DLD1 (cell line): ENCODE measurements at regions not wholly inside any gene's neighbourhood (a gene's known extent, or its start where the extent isn't known, plus 50 kb on each side); places are given as distances from the start of the nearest gene placed in this dataset.

Source experiments
- in situ Hi-C: cut with HindIII; loops from 2 replicates; pipeline ENCODE4 v1.10.0; 2017; ENCODE audit warnings: low sequenced_read_pairs

DNA sequence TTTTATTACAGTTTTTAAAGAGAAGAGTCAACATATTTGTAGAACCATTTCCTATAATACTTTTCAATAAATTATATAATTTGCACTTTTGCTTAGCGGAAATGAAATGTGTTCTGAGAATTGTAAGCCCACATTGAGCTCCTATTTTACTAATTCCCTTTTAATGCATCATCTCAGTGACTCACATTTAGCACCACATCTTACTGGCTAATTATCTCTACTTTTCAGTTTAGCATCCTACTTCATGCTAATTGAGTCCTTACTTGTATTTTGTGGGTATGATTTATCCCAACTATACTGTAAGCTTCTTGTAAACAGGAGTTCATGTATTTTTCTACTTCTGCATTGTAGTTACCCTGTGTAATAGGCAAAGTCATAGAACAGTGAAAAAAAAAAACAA lies 67.5 kb downstream of the TMX1 start:
- in situ Hi-C loops = no loop called here

DNA sequence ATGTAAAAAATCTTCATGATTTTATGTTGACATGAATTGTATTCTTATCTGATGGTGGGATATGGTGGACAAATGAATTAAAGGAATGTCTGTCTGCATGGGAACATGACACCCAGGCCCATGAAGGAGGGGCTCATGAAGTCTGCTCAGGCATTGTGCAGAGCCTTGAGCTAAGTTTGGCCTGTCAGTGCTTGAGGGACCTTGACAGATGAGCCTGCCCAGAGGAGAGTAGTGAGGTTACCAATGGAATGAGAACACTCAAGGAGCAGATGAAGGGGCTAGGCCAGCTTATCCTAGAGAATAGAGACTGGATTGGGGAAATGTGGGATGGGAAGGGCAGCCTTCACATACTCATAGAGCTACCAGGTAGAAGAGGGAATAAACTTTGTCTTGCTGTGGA lies 68.8 kb downstream of the TMX1 start:
- in situ Hi-C loops = no loop called here

DNA sequence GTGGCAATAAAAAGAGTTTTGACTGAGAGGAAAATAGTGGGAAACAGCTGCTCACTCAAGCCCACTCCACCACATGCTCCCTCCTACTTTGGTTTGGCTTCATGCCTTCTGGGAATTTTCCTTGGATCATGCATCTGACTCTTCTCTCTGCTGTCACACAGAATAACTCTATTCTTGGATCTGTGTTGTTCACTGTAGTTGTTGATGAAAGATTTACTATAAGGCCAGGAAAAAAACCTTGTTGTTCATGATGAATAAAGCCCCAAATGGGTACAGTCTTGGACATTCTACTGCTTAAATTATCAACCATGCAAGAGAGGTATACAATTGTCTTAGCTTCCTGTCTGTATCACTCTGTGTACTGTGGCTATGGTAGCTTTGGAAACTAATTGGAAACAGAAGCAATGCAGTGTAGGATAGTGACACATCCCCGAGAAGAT lies 70.5 kb downstream of the TMX1 start:
- in situ Hi-C loops = no loop called here

DNA sequence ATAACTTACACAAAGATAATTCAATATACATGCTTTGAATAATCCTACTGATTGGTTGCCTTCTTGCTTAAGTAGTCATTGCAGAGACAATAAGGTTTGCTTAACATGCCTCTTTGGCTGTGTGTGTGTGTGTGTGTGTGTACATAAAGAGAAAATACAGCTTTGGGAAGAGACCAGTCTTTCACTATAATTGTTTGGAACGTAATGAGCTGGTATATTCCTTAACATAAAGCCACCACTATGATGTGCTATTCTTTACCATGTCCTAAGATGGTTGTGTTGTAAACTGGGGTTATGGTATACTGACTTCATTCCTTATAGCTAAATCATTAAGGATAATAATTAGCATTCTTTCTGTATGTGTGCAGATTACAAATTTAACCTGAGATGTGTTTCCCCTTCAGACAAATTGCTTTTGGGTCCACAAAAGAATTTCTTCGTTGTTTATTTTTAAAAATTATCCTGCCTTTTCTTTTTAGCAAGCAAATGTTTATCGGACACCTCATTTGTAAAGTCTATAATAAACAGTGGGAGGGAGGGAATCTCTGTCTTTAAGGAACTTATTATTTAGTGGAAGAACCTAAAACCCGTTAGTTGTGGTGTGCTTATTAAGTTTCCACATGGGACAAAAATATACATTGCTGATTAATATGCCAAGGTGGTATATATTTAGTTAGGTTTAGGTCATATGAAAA lies 74.4 kb downstream of the TMX1 start:
- in situ Hi-C loops = no loop called here

DNA sequence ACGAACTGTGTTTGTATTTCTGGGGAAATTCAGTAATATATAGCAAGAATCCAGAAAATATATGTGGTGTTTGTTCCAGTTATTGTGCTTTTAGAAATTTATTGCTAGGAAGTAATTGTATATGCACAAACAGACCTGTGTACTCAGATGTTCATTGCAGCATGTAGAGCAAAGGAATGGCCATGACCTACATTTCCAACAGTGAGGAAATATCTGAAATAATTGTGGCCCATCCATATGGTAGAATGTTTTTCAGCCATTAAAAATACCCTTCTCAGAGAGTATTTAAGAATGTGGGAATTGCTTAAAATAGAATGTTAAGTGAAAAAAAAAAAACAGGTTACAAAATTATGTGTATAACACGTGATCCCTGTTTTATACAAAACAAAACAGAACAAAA lies 77.3 kb downstream of the TMX1 start:
- in situ Hi-C loops = no loop called here

DNA sequence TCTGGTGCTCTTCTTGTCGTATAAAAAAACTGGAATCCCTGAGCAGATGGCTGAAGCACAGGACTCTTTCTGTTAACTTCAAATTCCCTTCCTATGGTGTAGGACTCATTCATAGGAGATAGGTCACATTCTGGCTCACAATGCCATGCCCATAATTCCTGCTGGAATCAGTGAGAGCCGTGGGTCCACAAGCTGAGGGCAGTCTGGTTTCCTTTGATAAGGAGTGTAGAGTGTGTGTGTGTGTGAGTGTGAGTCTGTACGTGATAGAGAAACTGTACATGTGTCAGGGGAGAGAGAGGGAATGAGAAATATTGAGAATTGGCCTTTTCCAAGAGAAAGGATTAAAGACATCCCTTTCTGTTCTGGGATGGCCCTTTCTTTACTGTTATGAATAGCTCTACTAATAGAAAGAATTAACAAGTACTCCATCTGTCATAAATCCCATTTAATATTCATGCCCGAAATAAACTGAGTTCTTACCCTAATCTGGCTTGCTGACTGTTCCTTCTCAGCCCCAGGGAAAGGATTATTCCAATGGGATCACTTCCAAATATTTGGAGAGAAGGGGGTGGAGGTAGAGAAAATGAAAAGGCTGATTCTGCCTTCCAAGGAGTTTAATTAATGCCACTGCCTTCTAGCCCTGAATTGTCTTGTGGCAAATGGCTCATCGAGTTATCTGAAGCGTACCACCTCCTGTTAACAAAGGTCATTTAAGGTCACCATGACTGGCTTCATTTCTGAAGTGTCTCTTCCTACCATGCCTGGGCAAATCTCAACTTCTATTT lies 79.0 kb downstream of the TMX1 start:
- in situ Hi-C loops = no loop called here

DNA sequence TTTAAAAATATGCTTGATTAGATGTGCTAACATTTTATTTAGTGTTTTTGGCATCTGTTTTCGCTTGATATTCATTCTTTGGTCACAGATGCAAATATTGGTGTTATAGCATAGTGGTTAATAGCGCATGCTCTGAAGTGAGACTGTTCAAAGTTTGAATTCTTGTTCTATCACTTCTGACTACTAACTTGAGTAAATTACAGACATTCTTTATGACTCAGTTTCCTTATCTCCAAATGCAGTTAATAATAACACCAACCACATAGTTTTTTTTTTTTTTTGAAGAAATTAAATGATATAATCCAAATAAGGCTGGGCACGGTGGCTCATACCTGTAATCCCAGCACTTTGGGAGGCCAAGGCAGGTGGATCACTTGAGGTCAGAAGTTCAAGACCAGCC lies 81.0 kb downstream of the TMX1 start:
- in situ Hi-C loops = no loop called here

DNA sequence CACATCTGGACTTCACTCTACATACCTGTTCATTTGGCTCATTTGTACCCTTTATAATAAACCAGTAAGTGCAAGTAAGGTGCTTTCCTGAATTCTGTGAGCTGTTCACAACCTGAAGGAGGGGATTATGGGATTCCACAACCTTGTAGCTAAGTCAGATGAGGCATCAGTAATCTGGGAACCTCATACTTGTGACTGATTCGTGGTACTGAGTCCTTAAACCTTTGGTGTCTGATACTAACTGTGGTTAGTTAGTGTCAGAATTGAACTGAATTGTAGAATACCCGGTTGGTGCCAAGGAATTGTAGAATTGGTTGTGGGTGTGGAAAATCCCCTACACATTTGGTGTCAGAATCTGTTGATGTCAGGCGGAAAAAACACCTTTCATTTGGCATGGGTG lies 83.4 kb downstream of the TMX1 start:
- in situ Hi-C loops = no loop called here

DNA sequence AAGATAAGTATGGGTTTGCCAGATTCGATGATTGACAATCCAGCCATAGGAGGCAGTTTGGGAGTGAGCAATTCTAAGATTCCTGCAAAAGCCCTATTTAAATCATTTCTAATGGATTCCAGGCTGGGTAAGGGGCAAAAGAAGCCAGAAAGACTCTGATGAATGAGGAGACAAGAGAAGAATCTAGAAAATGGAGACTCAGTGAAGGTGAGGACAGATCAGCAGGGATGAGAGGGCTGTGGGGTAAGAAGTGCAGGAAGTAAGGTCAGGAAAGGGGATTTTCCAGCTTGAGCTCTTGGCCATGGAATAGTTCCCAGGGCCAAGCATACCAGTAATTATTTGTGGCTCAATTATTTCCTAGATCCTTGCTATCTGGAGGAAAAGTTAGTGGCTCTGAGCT lies 87.3 kb downstream of the TMX1 start:
- in situ Hi-C loops = no loop called here

DNA sequence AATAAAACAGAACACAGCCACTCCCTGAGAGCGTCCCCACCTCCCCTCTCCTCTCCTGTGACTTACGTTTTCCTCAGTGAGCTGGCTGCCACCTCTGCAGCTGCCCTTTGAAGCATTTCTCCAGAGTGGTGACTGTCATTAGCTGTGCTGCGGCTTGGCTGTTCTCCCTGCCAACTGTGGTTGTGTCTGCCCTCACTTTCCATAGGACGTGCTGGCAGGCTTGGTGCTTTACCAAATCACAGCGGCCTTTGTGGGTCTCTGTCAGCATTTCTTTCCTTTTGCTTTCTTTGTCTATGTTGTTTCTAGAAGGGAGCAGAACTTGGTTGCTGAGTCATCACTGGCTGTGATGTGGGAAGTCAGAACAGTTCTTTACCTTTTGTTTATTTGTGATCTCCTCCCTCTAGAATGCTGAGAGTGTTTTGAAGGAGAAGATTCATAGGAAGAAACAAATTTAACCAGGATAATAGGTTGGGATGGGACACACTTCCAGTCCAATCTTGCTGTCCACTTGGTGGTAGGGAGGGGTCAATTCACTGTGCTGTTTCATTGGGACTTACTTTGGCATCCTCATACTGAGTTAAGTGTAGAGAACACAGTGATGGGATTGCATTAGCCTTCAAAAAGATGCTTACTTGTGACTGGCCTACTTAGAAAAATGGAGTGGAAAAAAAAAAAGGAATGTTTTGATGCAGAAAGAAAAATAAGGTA lies 88.2 kb downstream of the TMX1 start:
- in situ Hi-C loops = no loop called here

DNA sequence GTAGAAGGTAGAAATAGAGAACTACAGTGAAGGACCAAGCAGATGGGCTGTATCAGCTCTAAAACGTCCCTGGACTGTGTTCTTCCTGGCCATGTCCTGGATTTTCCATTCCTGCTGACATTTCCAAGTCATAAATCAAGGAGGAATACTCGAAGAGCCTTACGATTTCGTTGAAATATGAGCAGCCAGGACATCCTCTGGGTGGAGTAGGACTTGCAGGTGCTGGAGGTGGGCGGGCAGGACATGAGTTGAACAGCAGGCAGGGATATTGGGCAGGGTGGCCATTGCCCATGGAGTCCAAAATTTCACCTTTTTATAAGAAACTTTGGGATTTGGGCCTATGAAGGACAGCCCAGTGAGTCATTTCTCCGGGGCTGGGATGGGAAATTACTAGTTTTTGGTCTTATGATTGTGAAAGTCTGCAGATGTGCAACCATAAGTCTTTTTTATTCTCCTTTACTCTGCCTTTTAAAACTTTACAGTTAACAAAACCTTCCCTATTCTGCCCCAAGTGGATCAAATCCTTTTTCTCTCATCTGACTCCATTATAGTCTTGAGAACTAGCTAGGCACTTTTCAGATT lies 88.8 kb downstream of the TMX1 start:
- in situ Hi-C loops = no loop called here

DNA sequence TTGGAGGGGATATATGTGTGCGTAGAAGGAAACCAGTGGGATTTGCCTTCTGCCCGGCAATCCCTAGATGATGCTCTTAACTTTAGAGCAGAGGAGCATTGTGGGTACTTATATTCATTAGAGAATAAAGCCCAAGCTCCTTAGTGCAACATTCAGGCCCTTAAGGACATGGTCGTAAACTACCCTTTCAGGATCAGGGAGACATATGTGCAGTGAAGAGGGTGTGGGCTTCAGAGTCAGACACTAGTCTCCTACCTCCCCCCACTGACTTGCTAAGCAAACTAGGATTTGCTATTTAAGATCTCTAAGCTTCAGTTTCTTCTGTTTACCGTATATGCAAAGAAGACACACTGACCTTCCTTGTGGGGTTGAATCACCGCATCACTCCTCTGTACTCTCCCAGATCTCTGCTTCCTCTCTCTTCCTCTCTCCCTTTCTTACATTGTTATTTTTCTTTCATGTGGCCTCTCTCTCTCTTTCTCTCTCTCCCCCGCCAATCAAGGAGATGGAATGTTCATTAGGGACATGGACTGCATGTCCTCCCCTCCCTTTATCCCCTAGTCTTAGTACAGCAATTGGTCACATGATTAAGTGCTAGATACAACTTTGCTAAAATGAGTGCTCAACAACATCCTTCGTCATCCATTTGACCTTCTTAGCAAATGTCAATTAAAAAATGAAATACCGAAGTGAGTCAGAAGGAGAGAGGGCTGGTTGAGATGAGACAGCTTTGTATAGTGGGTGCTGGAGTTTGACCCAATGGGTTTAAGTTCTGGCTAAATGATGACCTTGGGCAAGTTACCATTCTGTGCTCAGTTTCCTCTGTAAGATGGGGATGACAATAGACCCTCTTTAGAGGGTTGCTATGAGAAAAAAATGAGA lies 91.7 kb downstream of the TMX1 start:
- in situ Hi-C loops = no loop called here

DNA sequence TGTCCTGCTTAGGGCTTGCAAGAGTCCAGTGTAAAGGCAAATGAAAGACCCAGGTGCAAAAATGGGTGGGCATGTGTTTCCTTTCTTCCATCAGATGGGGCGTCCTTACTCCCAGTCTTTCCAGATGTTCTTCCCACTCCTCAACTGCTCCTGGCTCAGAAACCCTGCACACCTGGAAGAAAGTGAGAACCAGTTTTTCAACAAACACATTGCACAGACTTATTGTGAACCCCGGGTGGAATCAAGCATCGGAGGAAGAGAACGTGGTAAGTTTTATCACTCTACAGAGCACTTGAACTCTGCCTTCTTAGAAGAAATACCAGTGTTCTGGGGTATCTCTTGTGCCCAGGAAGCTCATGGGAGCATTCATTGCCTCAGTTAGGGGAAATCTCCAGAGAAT lies 93.3 kb downstream of the TMX1 start:
- in situ Hi-C loops = no loop called here

DNA sequence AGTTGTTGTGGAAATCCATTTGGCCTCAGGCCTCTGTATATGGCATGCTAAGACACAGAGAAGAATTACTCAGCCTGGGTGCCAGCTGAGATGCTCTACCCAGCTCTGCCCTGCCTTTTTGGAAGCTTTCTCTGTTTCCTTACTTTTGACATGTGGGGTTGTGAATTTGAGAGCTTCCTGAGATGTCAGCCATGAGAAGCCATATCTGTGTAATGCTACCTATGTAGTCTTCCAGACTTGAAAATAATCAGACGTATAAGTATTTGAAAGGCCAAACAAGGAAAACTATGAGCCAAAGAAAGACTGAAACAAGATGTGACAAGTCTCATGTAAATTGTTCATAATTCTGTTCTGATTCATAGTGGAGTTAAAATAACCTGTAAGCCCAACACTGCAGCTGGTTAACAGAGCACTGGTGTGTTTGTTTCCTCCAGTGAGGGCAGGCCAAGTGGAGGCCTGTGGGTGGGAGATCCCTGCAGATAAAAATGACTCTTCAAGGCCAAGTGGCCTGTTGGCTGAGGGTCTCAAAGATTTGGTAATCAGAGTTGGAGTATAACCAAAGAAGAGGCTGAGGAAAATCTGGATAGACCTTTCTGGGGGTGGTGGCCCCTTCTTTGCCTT lies 94.0 kb downstream of the TMX1 start:
- in situ Hi-C loops = no loop called here

DNA sequence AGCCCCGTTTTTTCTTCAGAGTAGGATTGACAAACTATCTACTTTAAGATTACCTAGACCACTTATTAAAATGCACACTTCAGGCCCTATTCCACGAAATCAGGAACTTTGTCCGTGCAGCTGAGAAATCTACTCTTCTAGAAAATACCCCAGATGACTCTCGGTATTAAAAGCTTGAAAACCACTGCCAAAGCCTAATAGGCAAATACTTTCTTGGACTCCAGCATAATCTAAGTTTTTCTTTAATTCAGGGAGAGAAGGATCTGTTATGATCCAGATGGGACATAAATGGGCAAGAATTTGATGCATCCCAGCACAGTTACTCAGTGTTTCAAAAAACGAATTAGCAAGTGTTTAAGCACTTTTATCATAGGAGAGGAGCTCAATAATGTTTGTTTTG lies 94.5 kb downstream of the TMX1 start:
- in situ Hi-C loops = no loop called here

DNA sequence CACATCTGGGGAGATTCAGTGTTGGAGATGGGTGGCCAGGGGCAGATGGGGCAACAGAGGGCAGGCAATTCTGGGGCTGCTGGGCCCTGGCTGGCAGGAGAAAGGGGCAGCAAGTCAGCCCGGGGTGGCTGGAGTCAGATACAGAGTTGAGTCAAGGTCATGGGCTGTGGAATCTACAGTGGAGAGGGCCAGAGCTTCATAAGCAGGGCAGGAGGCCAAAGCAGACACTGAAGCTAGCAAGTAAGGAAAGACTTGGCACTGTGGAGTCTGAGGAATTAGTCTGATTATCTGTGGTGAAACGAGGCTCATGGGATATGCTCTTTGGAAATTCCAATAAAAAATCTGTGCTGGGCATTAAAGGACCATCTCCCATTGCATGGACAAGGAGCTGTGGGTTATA lies 95.5 kb downstream of the TMX1 start:
- in situ Hi-C loops = no loop called here

DNA sequence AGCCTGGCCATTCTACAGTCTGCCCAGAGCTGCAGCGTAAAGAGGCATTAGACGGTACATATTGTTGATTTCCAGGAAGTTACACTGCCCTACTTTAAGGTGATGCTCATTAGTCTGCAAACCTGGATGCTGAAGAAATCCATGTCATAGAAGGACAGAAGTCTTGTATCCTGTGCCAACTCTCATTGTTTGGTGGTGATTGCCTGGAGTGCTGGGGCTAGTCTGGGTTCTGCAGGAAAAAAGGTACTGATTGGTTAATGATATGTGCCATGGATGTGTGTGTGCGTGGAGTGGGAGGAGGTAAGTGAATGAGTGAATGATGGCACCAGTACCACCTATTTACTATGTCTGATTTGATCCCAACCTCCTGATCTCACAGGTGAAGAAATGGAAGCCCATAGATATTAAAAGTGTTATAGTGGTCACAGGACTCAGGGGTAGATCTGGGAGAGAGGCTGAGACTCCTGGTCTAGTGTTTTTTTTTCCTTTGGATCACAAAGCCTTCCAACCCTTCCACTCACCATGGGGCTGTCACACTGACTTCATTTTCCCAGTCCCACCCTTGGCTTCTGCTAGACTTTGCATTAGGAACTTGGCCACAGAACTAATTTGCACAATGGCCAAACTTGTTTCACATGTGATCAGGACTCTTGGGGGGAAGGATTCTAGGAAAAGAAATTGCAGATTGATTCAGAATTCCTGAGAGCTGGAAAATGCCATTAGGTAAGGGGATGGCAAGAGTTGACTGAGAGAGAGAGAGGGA lies 96.1 kb downstream of the TMX1 start:
- in situ Hi-C loops = no loop called here

DNA sequence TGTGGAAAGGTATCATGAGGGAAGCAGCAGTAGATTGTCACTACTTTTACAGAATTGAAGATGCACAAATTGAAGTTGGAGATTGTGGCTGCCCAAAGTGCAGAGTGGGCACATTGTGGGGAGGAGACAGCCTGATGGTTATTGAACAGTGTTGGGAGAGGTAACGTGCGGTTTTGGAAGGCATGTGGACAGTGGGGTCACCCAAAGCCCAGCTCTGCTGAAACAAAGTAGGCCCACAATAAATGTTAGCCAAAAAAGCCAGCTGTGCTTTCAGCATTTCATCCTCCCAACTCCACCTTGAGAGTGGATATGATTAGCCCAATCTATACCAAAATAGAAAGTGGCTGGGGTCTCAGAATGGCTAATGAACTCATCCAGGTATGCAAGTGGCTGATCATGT lies 96.7 kb downstream of the TMX1 start:
- in situ Hi-C loops = no loop called here

DNA sequence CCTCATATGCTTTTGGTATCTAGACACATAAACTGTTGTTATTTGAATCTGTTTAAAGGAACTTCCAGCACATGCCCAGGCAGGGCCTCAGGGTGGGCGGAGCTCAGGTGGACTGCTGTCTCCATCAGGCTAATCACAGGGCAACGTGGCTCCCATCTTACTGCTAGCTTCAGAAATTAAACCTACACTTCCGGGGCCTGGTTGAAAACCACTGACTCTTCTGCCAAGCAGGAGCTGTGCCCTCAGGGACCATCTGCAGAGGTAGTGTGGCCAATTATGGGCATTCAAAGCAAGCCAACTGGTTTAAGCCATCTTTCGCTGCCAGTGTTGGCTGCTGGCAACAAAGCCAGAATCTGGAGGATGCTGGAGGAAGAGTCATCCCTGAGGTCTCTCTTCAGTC lies 97.5 kb downstream of the TMX1 start:
- in situ Hi-C loops = no loop called here

DNA sequence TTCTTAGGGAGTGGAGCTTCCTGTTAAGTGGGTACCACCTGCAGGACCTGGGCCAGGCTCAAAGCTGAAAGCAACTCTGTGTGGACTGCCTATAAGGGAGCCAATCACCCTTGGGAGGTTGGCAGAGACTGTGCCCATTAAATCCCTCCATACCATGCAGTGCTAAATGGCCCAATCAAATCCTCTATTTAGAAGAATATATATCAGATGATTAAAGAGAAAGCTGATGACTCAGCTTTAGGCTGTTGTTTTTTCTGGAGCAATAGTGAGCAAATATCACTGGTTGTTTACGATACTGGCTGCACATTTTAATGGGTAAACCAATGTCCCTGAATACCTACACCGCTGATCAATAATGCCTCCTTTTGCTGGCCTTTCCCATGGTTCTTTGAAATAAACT lies 101.3 kb downstream of the TMX1 start:
- in situ Hi-C loops = no loop called here
